H9 (cell line): ENCODE measurements at regions not wholly inside any gene's neighbourhood (a gene's known extent, or its start where the extent isn't known, plus 50 kb on each side); places are given as distances from the start of the nearest gene placed in this dataset.

Source experiments
- DNase-seq: peaks from one replicate; pipeline ENCODE4 v3.0.0-alpha.2; 2017
- H2AFZ ChIP-seq: one replicate; pipeline ENCODE4 v1.6.1; 2013; ENCODE audit warnings: mild to moderate bottlenecking, low read length, control low read depth, moderate library complexity
- H2AK5ac ChIP-seq: 2 replicates; pipeline ENCODE4 v1.6.1; 2013; ENCODE audit warnings: low read length, control low read depth, mixed read lengths; ENCODE audit not compliant: insufficient read length
- H2BK120ac ChIP-seq: one replicate; pipeline ENCODE4 v1.6.1; 2013; ENCODE audit warnings: low read depth, mild to moderate bottlenecking, low read length, control low read depth, inconsistent platforms; ENCODE audit not compliant: poor library complexity, severe bottlenecking
- H2BK12ac ChIP-seq: 2 replicates; pipeline ENCODE4 v1.6.1; 2013; ENCODE audit warnings: low read length, control low read depth, mixed read lengths, low read depth; ENCODE audit not compliant: insufficient read length
- H2BK15ac ChIP-seq: 2 replicates; pipeline ENCODE4 v1.6.1; 2013; ENCODE audit warnings: low read depth, low read length, control low read depth
- H2BK20ac ChIP-seq: one replicate; pipeline ENCODE4 v1.6.1; 2013; ENCODE audit warnings: low read depth, mild to moderate bottlenecking, low read length, control low read depth, inconsistent platforms; ENCODE audit not compliant: poor library complexity, severe bottlenecking
- H2BK5ac ChIP-seq: 2 replicates; pipeline ENCODE4 v1.6.1; 2013; ENCODE audit warnings: low read length, control low read depth, mixed read lengths; ENCODE audit not compliant: insufficient read length
- H3K14ac ChIP-seq: 2 replicates; pipeline ENCODE4 v1.6.1; 2013; ENCODE audit warnings: low read length, control low read depth; ENCODE audit not compliant: insufficient read depth
- H3K18ac ChIP-seq: 2 replicates; pipeline ENCODE4 v1.6.1; 2013; ENCODE audit warnings: low read depth, mild to moderate bottlenecking, mixed read lengths, low read length, control low read depth; ENCODE audit not compliant: insufficient read length
- H3K23ac ChIP-seq: 2 replicates; pipeline ENCODE4 v1.6.1; 2013; ENCODE audit warnings: low read length, control low read depth, mixed read lengths, low read depth; ENCODE audit not compliant: insufficient read length
- H3K23me2 ChIP-seq: 2 replicates; pipeline ENCODE4 v1.6.1; 2013; ENCODE audit warnings: low read depth, mild to moderate bottlenecking, mixed read lengths, low read length, control low read depth; ENCODE audit not compliant: insufficient read length, poor library complexity, severe bottlenecking
- H3K27ac ChIP-seq: 2 replicates; pipeline ENCODE4 v1.5.1; 2013; ENCODE audit warnings: low read length, control low read depth, mixed read lengths, low read depth; ENCODE audit not compliant: insufficient read length
- H3K27me3 ChIP-seq: 2 replicates; pipeline ENCODE4 v1.6.1; 2013; ENCODE audit warnings: low read length, control low read depth, inconsistent platforms; ENCODE audit not compliant: insufficient read depth
- H3K4ac ChIP-seq: 2 replicates; pipeline ENCODE4 v1.6.1; 2013; ENCODE audit warnings: low read depth, mild to moderate bottlenecking, control low read depth, inconsistent platforms, low read length, moderate library complexity
- H3K4me1 ChIP-seq: 2 replicates; pipeline ENCODE4 v1.6.1; 2013; ENCODE audit warnings: low read length, control low read depth, inconsistent platforms; ENCODE audit not compliant: insufficient read depth
- H3K4me2 ChIP-seq: 2 replicates; pipeline ENCODE4 v1.6.1; 2013; ENCODE audit warnings: low read length, control low read depth, mixed read lengths; ENCODE audit not compliant: insufficient read length, insufficient read depth
- H3K56ac ChIP-seq: 2 replicates; pipeline ENCODE4 v1.6.1; 2013; ENCODE audit warnings: low read depth, mild to moderate bottlenecking, mixed read lengths, low read length, control low read depth; ENCODE audit not compliant: insufficient read length
- H3K79me1 ChIP-seq: 2 replicates; pipeline ENCODE4 v1.6.1; 2013; ENCODE audit warnings: low read depth, mild to moderate bottlenecking, moderate library complexity, low read length, control low read depth, inconsistent platforms; ENCODE audit not compliant: insufficient read depth, poor library complexity, severe bottlenecking
- H3K79me2 ChIP-seq: 2 replicates; pipeline ENCODE4 v1.6.1; 2013; ENCODE audit warnings: low read length, control low read depth, inconsistent platforms; ENCODE audit not compliant: insufficient read depth
- H3K9ac ChIP-seq: 2 replicates; pipeline ENCODE4 v1.6.1; 2013; ENCODE audit warnings: low read length, control low read depth, mixed read lengths; ENCODE audit not compliant: insufficient read length; ENCODE audit errors: extremely low read depth
- H3K9me3 ChIP-seq: one replicate; pipeline ENCODE4 v1.6.1; 2013; ENCODE audit warnings: low read depth, low read length, inconsistent platforms; ENCODE audit not compliant: control insufficient read depth
- H3T11ph ChIP-seq: one replicate; pipeline ENCODE4 v1.6.1; 2013; ENCODE audit warnings: mild to moderate bottlenecking, low read length, control low read depth, inconsistent platforms
- H4K20me1 ChIP-seq: one replicate; pipeline ENCODE4 v1.6.1; 2013; ENCODE audit not compliant: control insufficient read depth, insufficient read length, insufficient read depth
- H4K5ac ChIP-seq: 2 replicates; pipeline ENCODE4 v1.6.1; 2013; ENCODE audit warnings: low read depth, mild to moderate bottlenecking, mixed read lengths, low read length, control low read depth; ENCODE audit not compliant: insufficient read length
- H4K8ac ChIP-seq: replicated peaks from 2 replicates; pipeline ENCODE4 v1.6.1; 2013; ENCODE audit warnings: low read length, control low read depth, mixed read lengths, low read depth; ENCODE audit not compliant: insufficient read length
- H4K91ac ChIP-seq: 2 replicates; pipeline ENCODE4 v1.6.1; 2013; ENCODE audit warnings: low read depth, mild to moderate bottlenecking, moderate library complexity, mixed read lengths, low read length, control low read depth; ENCODE audit not compliant: insufficient read length
- H3K27ac Mint-ChIP-seq, 3 experiments: 2 replicates in 2 of 3; 3 replicates in 1 of 3; pipeline ENCODE4 v1.8.0; 2020 to 2021; ENCODE audit warnings: mixed read lengths in 3 of 3, mild to moderate bottlenecking in 1 of 3, moderate library complexity in 1 of 3
- H3K27me3 Mint-ChIP-seq: 2 replicates; pipeline ENCODE4 v1.8.0; 2021; ENCODE audit warnings: low read depth, mild to moderate bottlenecking, moderate library complexity, mixed read lengths
- H3K36me3 Mint-ChIP-seq, 3 experiments: 2 replicates in 2 of 3; 3 replicates in 1 of 3; pipeline ENCODE4 v1.8.0; 2020 to 2021; ENCODE audit warnings: low read depth in 3 of 3, mixed read lengths in 3 of 3; ENCODE audit not compliant: insufficient read depth in 1 of 3
- H3K4me1 Mint-ChIP-seq, 2 experiments: 2 replicates each; pipeline ENCODE4 v1.8.0; 2020; ENCODE audit warnings: mixed read lengths in 2 of 2
- H3K4me3 Mint-ChIP-seq, 2 experiments: 2 replicates in 1 of 2; 3 replicates in 1 of 2; pipeline ENCODE4 v1.8.0; 2020 to 2021; ENCODE audit warnings: mild to moderate bottlenecking in 2 of 2, mixed read lengths in 2 of 2, moderate library complexity in 1 of 2
- H3K9me3 Mint-ChIP-seq, 2 experiments: 2 replicates in 1 of 2; 3 replicates in 1 of 2; pipeline ENCODE4 v1.8.0; 2020; ENCODE audit warnings: mild to moderate bottlenecking in 2 of 2, mixed read lengths in 2 of 2, moderate library complexity in 1 of 2
- CTCF ChIP-seq: fragments of 200-600 bp; sonication (generic); conservative IDR thresholded peaks from 3 replicates; pipeline ENCODE4 v1.8.0; 2021; ENCODE audit warnings: antibody characterized with exemption, mild to moderate bottlenecking
- WGBS: extraction: QIAGEN DNeasy Blood & Tissue Kit; methylation state at CpG from one replicate; pipeline ENCODE4 v1.1.7; 2013; ENCODE audit warnings: missing lambda C conversion rate, low lambda C conversion rate, mixed read lengths; ENCODE audit not compliant: insufficient read length; ENCODE audit errors: extremely low coverage; 5-methylcytosine and 5-hydroxymethylcytosine counted together

- H3K23ac ChIP-seq, result no peak overlapping the region
- no peak overlapping the region for H3K4ac ChIP-seq
- H3K27ac ChIP-seq, result no peak overlapping the region
- Mint-ChIP-seq H3K36me3 (no peaks in the 10 kb centered on the region), H3K27ac (no peak overlapping the region), H3K27me3 (no peaks in the 10 kb centered on the region; the same call in none of the 2 replicates), H3K9me3 (no peaks in the 10 kb centered on the region), H3K4me3 (no peak overlapping the region), H3K4me1 (no peaks in the 10 kb centered on the region; a peak in 1 of 4 replicates)
- H3K18ac ChIP-seq, result no peak overlapping the region
- H2AK5ac ChIP-seq, result no peak overlapping the region
- no peak overlapping the region for H2BK15ac ChIP-seq
- H3K56ac ChIP-seq, result no peak overlapping the region
- H3K23me2 ChIP-seq, result no peaks in the 10 kb centered on the region
- H3K14ac ChIP-seq, result no peak overlapping the region
- no peaks in the 10 kb centered on the region for H4K20me1 ChIP-seq
- H3K79me1 ChIP-seq, result no peaks in the 10 kb centered on the region
- H3K79me2 ChIP-seq, result no peaks in the 10 kb centered on the region
- TF ChIP-seq CTCF, result no peak
- H4K91ac ChIP-seq, result no peak overlapping the region
- H4K8ac ChIP-seq, result no peak overlapping the region
- no peaks in the 10 kb centered on the region for H3K4me1 ChIP-seq
- H2BK20ac ChIP-seq, result no peak overlapping the region
- no peak overlapping the region for H3K4me2 ChIP-seq
- DNase-seq, result no peak
- no peaks in the 10 kb centered on the region for H3K27me3 ChIP-seq
- no peak overlapping the region for H2AFZ ChIP-seq
- H2BK12ac ChIP-seq, result no peak overlapping the region
- no peak overlapping the region for H2BK120ac ChIP-seq
- WGBS, result no CpG with 5 or more reads among the region's 3 CpGs
- H2BK5ac ChIP-seq, result no peak overlapping the region
- H4K5ac ChIP-seq, result no peak overlapping the region
- H3T11ph ChIP-seq, result no peak overlapping the region
- no peaks in the 10 kb centered on the region for H3K9me3 ChIP-seq
- H3K9ac ChIP-seq, result no peak overlapping the region
These were observed 257.3 kb downstream of the SH2D4B start for GRCh38 chr10:80794994-80795393.
